Hepatocyte (in vitro differentiated cells): ENCODE measurements at regions not wholly inside any gene's neighbourhood (a gene's known extent, or its start where the extent isn't known, plus 50 kb on each side); places are given as distances from the start of the nearest gene placed in this dataset.

Experiments used
- DNase-seq: peaks from one replicate; pipeline ENCODE4 v3.0.0-alpha.2; 2016; ENCODE audit warnings: low spot score
- H2AFZ ChIP-seq: fragments of 200-600 bp; sonication (generic); 2 replicates; pipeline ENCODE4 v1.6.0; 2016; ENCODE audit warnings: antibody characterized with exemption, mild to moderate bottlenecking
- H3K27ac ChIP-seq: fragments of 200-600 bp; sonication (generic); 2 replicates; pipeline ENCODE4 v1.5.1; 2016; ENCODE audit warnings: mild to moderate bottlenecking
- H3K27me3 ChIP-seq: fragments of 200-600 bp; sonication (generic); 2 replicates; pipeline ENCODE4 v1.6.1; 2016
- H3K36me3 ChIP-seq: fragments of 200-600 bp; sonication (generic); replicated peaks from 2 replicates; pipeline ENCODE4 v1.5.1; 2016; ENCODE audit warnings: low read depth; ENCODE audit not compliant: insufficient read depth
- H3K4me1 ChIP-seq: fragments of 200-600 bp; sonication (generic); 2 replicates; pipeline ENCODE4 v1.5.1; 2016; ENCODE audit warnings: mild to moderate bottlenecking, moderate library complexity; ENCODE audit not compliant: insufficient read depth
- H3K4me2 ChIP-seq: fragments of 200-600 bp; sonication (generic); 2 replicates; pipeline ENCODE4 v1.6.0; 2016
- H3K4me3 ChIP-seq: fragments of 200-600 bp; sonication (generic); 2 replicates; pipeline ENCODE4 v1.5.1; 2016; ENCODE audit warnings: mild to moderate bottlenecking
- H3K79me2 ChIP-seq: fragments of 200-600 bp; sonication (generic); 2 replicates; pipeline ENCODE4 v1.6.0; 2017; ENCODE audit warnings: mild to moderate bottlenecking
- H3K9me2 ChIP-seq: fragments of 200-600 bp; sonication (generic); replicated peaks from 2 replicates; pipeline ENCODE4 v1.6.0; 2017; ENCODE audit warnings: mild to moderate bottlenecking; ENCODE audit not compliant: insufficient read depth
- H3K9me3 ChIP-seq: fragments of 200-600 bp; sonication (generic); 2 replicates; pipeline ENCODE4 v1.5.1; 2016; ENCODE audit warnings: low read depth, mild to moderate bottlenecking
- H4K20me1 ChIP-seq: fragments of 200-600 bp; sonication (generic); 2 replicates; pipeline ENCODE4 v1.6.0; 2016; ENCODE audit warnings: mild to moderate bottlenecking; ENCODE audit not compliant: insufficient read depth, poor library complexity, severe bottlenecking
- CTCF ChIP-seq: fragments of 200-600 bp; sonication (generic); IDR thresholded peaks from 2 replicates; pipeline ENCODE4 v1.5.1; 2016; ENCODE audit warnings: antibody characterized with exemption, mild to moderate bottlenecking; ENCODE audit not compliant: poor library complexity
- EZH2 ChIP-seq: fragments of 200-600 bp; sonication (generic); IDR thresholded peaks from 2 replicates; pipeline ENCODE4 v1.6.1; 2016; ENCODE audit warnings: antibody characterized with exemption, mild to moderate bottlenecking, borderline replicate concordance
- EZH2phosphoT487 ChIP-seq: fragments of 200-600 bp; sonication (generic); IDR thresholded peaks from one replicate; pipeline ENCODE4 v1.6.1; 2018; ENCODE audit warnings: antibody characterized with exemption, mild to moderate bottlenecking, low read depth, moderate library complexity; ENCODE audit not compliant: unreplicated experiment, severe bottlenecking
- WGBS: methylation state at CpG from one replicate; pipeline ENCODE4 v1.1.6; 2016; ENCODE audit warnings: low lambda C conversion rate; ENCODE audit errors: missing lambda C conversion rate; 5-methylcytosine and 5-hydroxymethylcytosine counted together

- no peak overlapping the region for H3K4me2 ChIP-seq
- no peak overlapping the region for H2AFZ ChIP-seq
- no peak overlapping the region for H3K27ac ChIP-seq
- TF ChIP-seq EZH2 (no peak), EZH2phosphoT487 (no peak), CTCF (no peak)
- H3K36me3 ChIP-seq: no peaks in the 10 kb centered on the region
- no peak overlapping the region for H3K4me3 ChIP-seq
- no peaks in the 10 kb centered on the region for H3K79me2 ChIP-seq
- no peaks in the 10 kb centered on the region for H3K9me3 ChIP-seq
- H3K4me1 ChIP-seq: peaks cover 16% of the 10 kb centered on the region
- DNase-seq: no peak
- no peaks in the 10 kb centered on the region for H4K20me1 ChIP-seq
- no peaks in the 10 kb centered on the region for H3K9me2 ChIP-seq
- no peaks in the 10 kb centered on the region for H3K27me3 ChIP-seq
Measured at GRCh38 chr1:87638636-87639035, 310.0 kb downstream of the LMO4 start.

- H3K9me3 ChIP-seq: no peaks in the 10 kb centered on the region
- no peaks in the 10 kb centered on the region for H3K27me3 ChIP-seq
- no peak overlapping the region for H3K4me3 ChIP-seq
- WGBS: 47% methylated on average over 3 of the region's 3 CpGs
- H3K36me3 ChIP-seq: no peaks in the 10 kb centered on the region
- peak overlapping the region; percentile 69 for H3K27ac ChIP-seq
- no peak for DNase-seq
- no peak overlapping the region for H2AFZ ChIP-seq
- TF ChIP-seq CTCF (no peak), EZH2phosphoT487 (no peak), EZH2 (no peak)
- H3K79me2 ChIP-seq: no peaks in the 10 kb centered on the region
- H3K4me1 ChIP-seq: peaks cover 16% of the 10 kb centered on the region
- no peak overlapping the region for H3K4me2 ChIP-seq
- H4K20me1 ChIP-seq: no peaks in the 10 kb centered on the region
- H3K9me2 ChIP-seq: no peaks in the 10 kb centered on the region
Measured at GRCh38 chr1:87641996-87642395, 313.3 kb downstream of the LMO4 start.

- Histone ChIP-seq H4K20me1 (no peaks in the 10 kb centered on the region), H3K27ac (peak overlapping the region; percentile 69), H3K27me3 (no peaks in the 10 kb centered on the region), H3K79me2 (no peaks in the 10 kb centered on the region), H3K4me1 (peaks cover 16% of the 10 kb centered on the region), H3K9me3 (no peaks in the 10 kb centered on the region), H3K4me3 (no peak overlapping the region), H3K36me3 (no peaks in the 10 kb centered on the region), H2AFZ (no peak overlapping the region), H3K9me2 (no peaks in the 10 kb centered on the region), H3K4me2 (no peak overlapping the region)
- 47% methylated on average over 3 of the region's 3 CpGs for WGBS
- TF ChIP-seq EZH2 (no peak), EZH2phosphoT487 (no peak), CTCF (no peak)
- peak; percentile 17 for DNase-seq
Measured at GRCh38 chr1:87642581-87643221, 314.0 kb downstream of the LMO4 start.

GRCh38 chr1:87644033-87644578 is 315.4 kb downstream of the LMO4 start:
- no peaks in the 10 kb centered on the region for H3K36me3 ChIP-seq
- peak; percentile 27 for DNase-seq
- H4K20me1 ChIP-seq: no peaks in the 10 kb centered on the region
- no peaks in the 10 kb centered on the region for H3K9me2 ChIP-seq
- H3K4me3 ChIP-seq: no peak overlapping the region
- no peak for TF ChIP-seq EZH2phosphoT487
- TF ChIP-seq CTCF: no peak
- TF ChIP-seq EZH2: no peak
- no peak overlapping the region for H2AFZ ChIP-seq
- H3K9me3 ChIP-seq: no peaks in the 10 kb centered on the region
- H3K79me2 ChIP-seq: no peaks in the 10 kb centered on the region
- H3K27me3 ChIP-seq: no peaks in the 10 kb centered on the region
- H3K27ac ChIP-seq: peak overlapping the region; percentile 68
- H3K4me1 ChIP-seq: peaks cover 16% of the 10 kb centered on the region
- no peak overlapping the region for H3K4me2 ChIP-seq
